GM23338 (cell line): ENCODE measurements at regions not wholly inside any gene's neighbourhood (a gene's known extent, or its start where the extent isn't known, plus 50 kb on each side); places are given as distances from the start of the nearest gene placed in this dataset.

Experiments
- ATAC-seq: fragments of 200-7000 bp; cut with Tn5 transposase; 3 replicates; pipeline ENCODE4 v1.9.1; 2020
- DNase-seq: peaks from one replicate; pipeline ENCODE4 v3.0.0-alpha.2; 2015; ENCODE audit warnings: low spot score
- H2AFZ ChIP-seq: fragments of 200-600 bp; sonication (generic); 2 replicates; pipeline ENCODE4 v1.8.0; 2016; ENCODE audit warnings: antibody characterized with exemption, mild to moderate bottlenecking, moderate library complexity
- H3F3A ChIP-seq: fragments of 200-600 bp; sonication (generic); replicated peaks from 2 replicates; pipeline ENCODE4 v1.8.0; 2017; ENCODE audit warnings: antibody characterized with exemption, mixed run types, low read depth
- H3K27ac ChIP-seq: fragments of 200-600 bp; sonication (generic); 2 replicates; pipeline ENCODE4 v1.6.1; 2016; ENCODE audit warnings: low read depth
- H3K27me3 ChIP-seq: fragments of 200-600 bp; sonication (generic); 2 replicates; pipeline ENCODE4 v1.8.0; 2016; ENCODE audit warnings: mild to moderate bottlenecking, mixed run types, moderate library complexity; ENCODE audit not compliant: insufficient read depth
- H3K36me3 ChIP-seq: fragments of 200-600 bp; sonication (generic); 2 replicates; pipeline ENCODE4 v1.8.0; 2016; ENCODE audit warnings: mild to moderate bottlenecking; ENCODE audit not compliant: insufficient read depth
- H3K4me1 ChIP-seq: fragments of 200-600 bp; sonication (generic); 2 replicates; pipeline ENCODE4 v1.8.0; 2016; ENCODE audit warnings: mild to moderate bottlenecking, moderate library complexity; ENCODE audit not compliant: insufficient read depth
- H3K4me2 ChIP-seq: fragments of 200-600 bp; sonication (generic); 2 replicates; pipeline ENCODE4 v1.7.1; 2017; ENCODE audit warnings: mixed run types
- H3K4me3 ChIP-seq: fragments of 200-600 bp; sonication (generic); 2 replicates; pipeline ENCODE4 v1.6.1; 2016; ENCODE audit warnings: mixed run types
- H3K79me2 ChIP-seq: fragments of 200-600 bp; sonication (generic); replicated peaks from 2 replicates; pipeline ENCODE4 v1.8.0; 2017; ENCODE audit warnings: mild to moderate bottlenecking; ENCODE audit not compliant: insufficient read depth
- H3K9me2 ChIP-seq: fragments of 200-600 bp; sonication (generic); 2 replicates; pipeline ENCODE4 v1.8.0; 2017; ENCODE audit not compliant: insufficient read depth
- H4K20me1 ChIP-seq: fragments of 200-600 bp; sonication (generic); replicated peaks from 2 replicates; pipeline ENCODE4 v1.8.0; 2017; ENCODE audit warnings: mild to moderate bottlenecking; ENCODE audit not compliant: insufficient read depth
- H3K27ac Mint-ChIP-seq: 2 replicates; pipeline ENCODE4 v1.8.0; 2020; ENCODE audit warnings: inconsistent platforms, mild to moderate bottlenecking, moderate library complexity, mixed read lengths
- H3K27me3 Mint-ChIP-seq: 3 replicates; pipeline ENCODE4 v1.8.0; 2022; ENCODE audit warnings: low read depth, mild to moderate bottlenecking, moderate library complexity, mixed read lengths, inconsistent platforms; ENCODE audit not compliant: insufficient read depth, poor library complexity
- H3K36me3 Mint-ChIP-seq: 3 replicates; pipeline ENCODE4 v1.8.0; 2021; ENCODE audit warnings: low read depth, mild to moderate bottlenecking, inconsistent platforms, moderate library complexity, mixed read lengths
- H3K4me1 Mint-ChIP-seq: 3 replicates; pipeline ENCODE4 v1.8.0; 2020; ENCODE audit warnings: mild to moderate bottlenecking, inconsistent platforms, mixed read lengths
- H3K4me3 Mint-ChIP-seq: 3 replicates; pipeline ENCODE4 v1.8.0; 2021; ENCODE audit warnings: moderate library complexity, mild to moderate bottlenecking, inconsistent platforms, mixed read lengths
- H3K9me3 Mint-ChIP-seq: 3 replicates; pipeline ENCODE4 v1.8.0; 2020; ENCODE audit warnings: moderate library complexity, mild to moderate bottlenecking, inconsistent platforms, mixed read lengths
- CREB1 ChIP-seq: fragments of 250-450 bp; sonication (Bioruptor Pico); IDR thresholded peaks from 2 replicates; pipeline ENCODE4 v1.5.0; 2020; ENCODE audit warnings: low read depth, mild to moderate bottlenecking, moderate library complexity
- CTCF ChIP-seq, 2 experiments: fragments of 200-600 bp in 1 of 2; sonication (generic) in 1 of 2; conservative IDR thresholded peaks; 2 replicates each; pipeline versions ENCODE4 v1.5.1 to v1.6.1; 2016 to 2017; ENCODE audit warnings: antibody characterized with exemption in 2 of 2, low read depth in 2 of 2, mild to moderate bottlenecking in 2 of 2, moderate library complexity in 1 of 2
- ETS1 ChIP-seq: IDR thresholded peaks from 2 replicates; pipeline ENCODE4 v1.6.1; 2016; ENCODE audit warnings: antibody characterized with exemption
- EZH2 ChIP-seq: fragments of 200-600 bp; sonication (generic); IDR thresholded peaks from one replicate; pipeline ENCODE4 v1.8.0; 2017; ENCODE audit warnings: antibody characterized with exemption, mild to moderate bottlenecking, low read depth; ENCODE audit not compliant: unreplicated experiment
- EZH2phosphoT487 ChIP-seq: fragments of 200-600 bp; sonication (generic); IDR thresholded peaks from one replicate; pipeline ENCODE4 v1.8.1; 2018; ENCODE audit warnings: antibody characterized with exemption; ENCODE audit not compliant: unreplicated experiment
- JUNB ChIP-seq: IDR thresholded peaks from one replicate; pipeline ENCODE4 v1.6.1; 2016; ENCODE audit warnings: antibody characterized with exemption; ENCODE audit not compliant: unreplicated experiment
- NANOG ChIP-seq: IDR thresholded peaks from 2 replicates; pipeline ENCODE4 v1.6.1; 2016; ENCODE audit warnings: antibody characterized with exemption, borderline replicate concordance
- POLR2AphosphoS5 ChIP-seq: IDR thresholded peaks from 2 replicates; pipeline ENCODE4 v1.6.1; 2016; ENCODE audit warnings: antibody characterized with exemption, low read depth
- REST ChIP-seq: IDR thresholded peaks from one replicate; pipeline ENCODE4 v1.6.1; 2018; ENCODE audit warnings: antibody characterized with exemption; ENCODE audit not compliant: unreplicated experiment
- STAT1 ChIP-seq: IDR thresholded peaks from one replicate; pipeline ENCODE4 v1.6.1; 2016; ENCODE audit warnings: antibody characterized with exemption; ENCODE audit not compliant: unreplicated experiment
- ZNF114 ChIP-seq: fragments of 250-450 bp; sonication (Bioruptor Pico); IDR thresholded peaks from 2 replicates; pipeline ENCODE4 v1.5.0; 2020; ENCODE audit warnings: mild to moderate bottlenecking, moderate library complexity
- ZNF331 ChIP-seq: fragments of 250-450 bp; sonication (Bioruptor Pico); IDR thresholded peaks from 2 replicates; pipeline ENCODE4 v1.5.0; 2020; ENCODE audit warnings: low read depth, mild to moderate bottlenecking, moderate library complexity
- ZNF462 ChIP-seq: fragments of 250-450 bp; sonication (Bioruptor Pico); IDR thresholded peaks from 2 replicates; pipeline ENCODE4 v1.5.0; 2020; ENCODE audit warnings: mild to moderate bottlenecking, moderate library complexity

GRCh38 chr16:66107661-66108060 is 258.8 kb upstream of the CDH5 start:
- Histone ChIP-seq H2AFZ (no peak overlapping the region), H3K9me2 (no peaks in the 10 kb centered on the region; the same call in 1 of the 2 replicates), H3K79me2 (no peaks in the 10 kb centered on the region), H3K27me3 (no peaks in the 10 kb centered on the region), H4K20me1 (no peaks in the 10 kb centered on the region), H3K36me3 (no peaks in the 10 kb centered on the region), H3F3A (no peaks in the 10 kb centered on the region), H3K4me2 (no peak overlapping the region), H3K4me3 (no peak overlapping the region), H3K27ac (no peak overlapping the region), H3K4me1 (no peaks in the 10 kb centered on the region)
- no peak overlapping the region for H3K4me3 Mint-ChIP-seq
- no peaks in the 10 kb centered on the region for H3K27me3 Mint-ChIP-seq
- ATAC-seq (no peak), DNase-seq (no peak)
- H3K27ac Mint-ChIP-seq, result no peak overlapping the region
- TF ChIP-seq CREB1 (CRISPR knock-in tag), result no peak
- no peak for TF ChIP-seq EZH2phosphoT487
- no peak for TF ChIP-seq REST
- TF ChIP-seq EZH2, result no peak
- no peak for TF ChIP-seq POLR2AphosphoS5
- no peak for TF ChIP-seq ETS1
- TF ChIP-seq ZNF462, result no peak
- TF ChIP-seq ZNF114 (CRISPR knock-in tag), result no peak
- no peak for TF ChIP-seq CTCF (conservative IDR thresholded peaks at IDR 0.05; ENCODE audit: low read depth in 2 of 2)
- TF ChIP-seq STAT1, result no peak
- TF ChIP-seq ZNF331, result no peak
- TF ChIP-seq JUNB, result no peak
- no peak for TF ChIP-seq NANOG
- no peaks in the 10 kb centered on the region for H3K9me3 Mint-ChIP-seq
- H3K36me3 Mint-ChIP-seq, result no peaks in the 10 kb centered on the region
- no peaks in the 10 kb centered on the region for H3K4me1 Mint-ChIP-seq
